COLO668 (cell line): ENCODE measurements at regions not wholly inside any gene's neighbourhood (a gene's known extent, or its start where the extent isn't known, plus 50 kb on each side); places are given as distances from the start of the nearest gene placed in this dataset.

Source experiments
- DNase-seq: peaks from one replicate; lab custom pipeline; 2025; ENCODE audit not compliant: unreplicated experiment; lab: John Stamatoyannopoulos, UW

- no peak for DNase-seq
Observed at GRCh38 chr2:217288472-217289063, 428.7 kb upstream of the TNP1 start.

GRCh38 chr2:217286833-217287232, 427.0 kb upstream of the TNP1 start:
- DNase-seq = no peak

GRCh38 chr2:217285926-217286325, 426.1 kb upstream of the TNP1 start:
- no peak for DNase-seq

GRCh38 chr2:217283460-217283859, 423.6 kb upstream of the TNP1 start:
- DNase-seq = no peak

GRCh38 chr2:217282531-217282930, 422.7 kb upstream of the TNP1 start:
- no peak for DNase-seq

- no peak for DNase-seq
Observed at GRCh38 chr2:217279556-217279955, 419.7 kb upstream of the TNP1 start.

- no peak for DNase-seq
Observed at GRCh38 chr2:217279140-217279539, 419.3 kb upstream of the TNP1 start.

- DNase-seq = no peak
Observed at GRCh38 chr2:217277646-217278398, 418.0 kb upstream of the TNP1 start.

GRCh38 chr2:217276433-217276832, 416.6 kb upstream of the TNP1 start:
- no peak for DNase-seq

GRCh38 chr2:217275091-217275490, 415.2 kb upstream of the TNP1 start:
- no peak for DNase-seq

- DNase-seq = no peak
Observed at GRCh38 chr2:217274578-217274977, 414.7 kb upstream of the TNP1 start.

GRCh38 chr2:217273851-217274250, 414.0 kb upstream of the TNP1 start:
- DNase-seq = no peak

GRCh38 chr2:217273162-217273561, 413.3 kb upstream of the TNP1 start:
- no peak for DNase-seq

GRCh38 chr2:217271813-217272212, 411.9 kb upstream of the TNP1 start:
- DNase-seq = no peak

- no peak for DNase-seq
Observed at GRCh38 chr2:217270485-217271121, 410.7 kb upstream of the TNP1 start.

GRCh38 chr2:217269701-217270484, 410.0 kb upstream of the TNP1 start:
- DNase-seq = no peak

GRCh38 chr2:217268978-217269377, 409.1 kb upstream of the TNP1 start:
- no peak for DNase-seq

GRCh38 chr2:217267758-217268157, 407.9 kb upstream of the TNP1 start:
- no peak for DNase-seq

- DNase-seq = no peak
Observed at GRCh38 chr2:217263756-217264155, 403.9 kb upstream of the TNP1 start.

GRCh38 chr2:217262911-217263310, 403.0 kb upstream of the TNP1 start:
- DNase-seq = no peak

- DNase-seq = no peak
Observed at GRCh38 chr2:217261452-217261851, 401.6 kb upstream of the TNP1 start.
